Lower leg skin (tissue), 4 donors: ENCODE measurements at regions not wholly inside any gene's neighbourhood (a gene's known extent, or its start where the extent isn't known, plus 50 kb on each side); places are given as distances from the start of the nearest gene placed in this dataset.

Experiments
- DNase-seq, 2 donors: peaks; one replicate each; pipeline ENCODE4 v3.0.0-alpha.2; 2019; ENCODE audit warnings: low spot score in 2 of 2
- H3K4me3 ChIP-seq: fragments of 200-600 bp; sonication (generic); 2 replicates; pipeline ENCODE4 v1.5.1; 2017; ENCODE audit warnings: mild to moderate bottlenecking, low read depth; ENCODE audit not compliant: poor library complexity, severe bottlenecking
- POLR2A ChIP-seq, 2 donors: fragments of 450-650 bp; IDR thresholded peaks; one replicate each; pipeline ENCODE4 v1.6.1; 2016 to 2017; ENCODE audit warnings: antibody characterized with exemption in 2 of 2, mild to moderate bottlenecking in 1 of 2, moderate library complexity in 1 of 2
- WGBS, 2 donors: methylation state at CpG; one replicate each; pipeline ENCODE4 v1.1.5; 2018; 5-methylcytosine and 5-hydroxymethylcytosine counted together
- intact Hi-C: fragments of 100-400 bp; cut with DNase I; formaldehyde crosslinking; loops from one replicate; pipeline ENCODE4 v1.15.0; 2023; ENCODE audit warnings: low total_unique reads
- TF ChIP-seq, protein P1 (sequence below), 3 donors: fragments of 450-650 bp; IDR thresholded peaks; one replicate each; pipeline ENCODE4 v1.5.1; 2016; ENCODE audit warnings: antibody characterized with exemption in 3 of 3, mild to moderate bottlenecking in 3 of 3, moderate library complexity in 2 of 3

- 94 to 96% methylated on average over 7 of the region's 7 CpGs for WGBS, 2 donors
- TF ChIP-seq, protein P1, sequence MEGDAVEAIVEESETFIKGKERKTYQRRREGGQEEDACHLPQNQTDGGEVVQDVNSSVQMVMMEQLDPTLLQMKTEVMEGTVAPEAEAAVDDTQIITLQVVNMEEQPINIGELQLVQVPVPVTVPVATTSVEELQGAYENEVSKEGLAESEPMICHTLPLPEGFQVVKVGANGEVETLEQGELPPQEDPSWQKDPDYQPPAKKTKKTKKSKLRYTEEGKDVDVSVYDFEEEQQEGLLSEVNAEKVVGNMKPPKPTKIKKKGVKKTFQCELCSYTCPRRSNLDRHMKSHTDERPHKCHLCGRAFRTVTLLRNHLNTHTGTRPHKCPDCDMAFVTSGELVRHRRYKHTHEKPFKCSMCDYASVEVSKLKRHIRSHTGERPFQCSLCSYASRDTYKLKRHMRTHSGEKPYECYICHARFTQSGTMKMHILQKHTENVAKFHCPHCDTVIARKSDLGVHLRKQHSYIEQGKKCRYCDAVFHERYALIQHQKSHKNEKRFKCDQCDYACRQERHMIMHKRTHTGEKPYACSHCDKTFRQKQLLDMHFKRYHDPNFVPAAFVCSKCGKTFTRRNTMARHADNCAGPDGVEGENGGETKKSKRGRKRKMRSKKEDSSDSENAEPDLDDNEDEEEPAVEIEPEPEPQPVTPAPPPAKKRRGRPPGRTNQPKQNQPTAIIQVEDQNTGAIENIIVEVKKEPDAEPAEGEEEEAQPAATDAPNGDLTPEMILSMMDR (IDR thresholded peaks at IDR 0.05), result no peak
- TF ChIP-seq POLR2A (IDR thresholded peaks at IDR 0.05), result no peak
- DNase-seq, result peak in 1 of 2 donors; percentile 60
- intact Hi-C loops, result loop anchor here (5.0 kb wide), 1 partner anchor 203 kb away; the partner anchor contains the start of gene RGS3
- no peak overlapping the region for H3K4me3 ChIP-seq
Observed at GRCh38 chr9:113665756-113666155, 202.2 kb downstream of the RGS3 start.

DNA sequence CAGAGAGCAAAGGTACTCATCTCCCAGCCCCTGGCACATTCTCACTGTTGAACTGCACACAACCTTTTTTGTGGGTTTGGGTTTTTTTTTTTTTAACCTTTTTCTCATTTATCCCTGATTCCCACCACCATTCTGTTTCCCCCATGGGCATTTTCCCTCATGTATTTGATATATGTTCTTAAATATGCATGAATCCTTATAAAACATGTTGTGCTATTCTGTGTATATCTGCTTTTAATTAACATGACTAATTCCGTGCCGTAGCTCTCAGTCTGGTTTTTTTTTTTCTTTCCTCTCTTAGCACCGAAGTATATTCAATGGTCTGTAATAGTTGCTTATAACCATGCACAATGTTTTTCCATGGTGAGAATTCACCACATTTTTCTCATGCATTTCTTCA lies 204.5 kb downstream of the RGS3 start:
- DNase-seq, result no peak
- intact Hi-C loops, result loop anchor here (5.0 kb wide), 1 partner anchor 206 kb away; the partner anchor contains the start of gene RGS3
- 44 to 46% methylated on average over 3 of the region's 3 CpGs for WGBS, 2 donors
- TF ChIP-seq, protein P1 (IDR thresholded peaks at IDR 0.05), result no peak
- TF ChIP-seq POLR2A (IDR thresholded peaks at IDR 0.05), result no peak
- H3K4me3 ChIP-seq, result no peak overlapping the region

DNA sequence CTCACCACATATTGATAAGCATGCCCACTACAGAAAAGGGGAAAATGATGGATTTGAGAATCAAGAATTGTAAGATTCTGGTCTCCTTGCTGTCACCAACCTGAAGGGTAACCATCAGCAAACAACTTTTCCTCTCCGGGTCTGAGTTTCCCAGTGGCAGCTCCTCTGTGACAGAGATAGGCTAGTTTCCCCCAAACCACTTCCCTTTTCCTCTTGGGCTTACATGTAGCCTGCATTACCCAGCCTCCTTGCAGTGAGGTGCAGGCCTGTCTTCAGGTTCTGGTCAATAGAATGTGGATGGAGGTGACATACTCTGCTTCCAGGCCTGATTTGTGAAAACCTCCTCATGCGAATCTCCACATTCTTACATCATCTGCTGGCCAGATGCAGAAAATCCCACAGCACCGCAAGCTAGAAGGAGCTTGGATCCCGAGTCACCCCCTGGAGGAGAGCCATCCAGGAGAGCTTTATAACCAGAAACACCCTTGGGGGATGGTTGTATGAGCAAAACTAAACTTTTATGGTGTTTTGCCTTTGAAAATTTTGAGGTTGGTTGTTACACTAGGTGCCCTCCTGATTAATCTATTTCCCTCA lies 206.1 kb downstream of the RGS3 start:
- DNase-seq, result no peak
- TF ChIP-seq POLR2A (IDR thresholded peaks at IDR 0.05), result no peak
- TF ChIP-seq, protein P1 (IDR thresholded peaks at IDR 0.05), result no peak
- H3K4me3 ChIP-seq, result no peak overlapping the region
- intact Hi-C loops, result loop anchor here (5.0 kb wide), 1 partner anchor 207 kb away; the partner anchor contains the start of gene RGS3
- 66 to 72% methylated on average over 4 of the region's 4 CpGs for WGBS, 2 donors

GRCh38 chr9:113673726-113674125 lies 202.4 kb upstream of the ZNF618 start:
- intact Hi-C loops, result no loop called here
- DNase-seq, result no peak
- TF ChIP-seq, protein P1 (IDR thresholded peaks at IDR 0.05), result no peak
- no peak for TF ChIP-seq POLR2A (IDR thresholded peaks at IDR 0.05)
- 70 to 73% methylated on average over 7 of the region's 7 CpGs for WGBS, 2 donors
- H3K4me3 ChIP-seq, result no peak overlapping the region

DNA sequence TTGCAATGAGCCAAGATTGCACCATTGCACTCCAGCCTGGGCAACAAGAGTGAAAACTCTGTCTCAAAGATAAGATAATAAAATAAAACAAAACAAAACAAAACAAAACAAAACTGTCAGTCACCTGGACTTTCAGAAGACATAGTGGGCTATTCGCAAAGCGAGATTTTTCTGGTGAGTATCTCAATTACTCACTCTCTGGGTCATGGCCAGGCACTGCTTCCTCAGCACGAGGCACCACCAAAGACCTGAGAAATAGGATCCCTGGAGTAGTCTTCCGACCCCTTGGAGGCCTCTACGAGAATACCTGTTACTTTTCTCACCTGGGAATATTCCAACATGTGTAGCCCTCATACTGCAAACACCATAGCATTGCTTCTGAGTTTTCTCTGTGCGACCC lies 201.7 kb upstream of the ZNF618 start:
- intact Hi-C loops, result no loop called here
- DNase-seq, result no peak
- TF ChIP-seq POLR2A (IDR thresholded peaks at IDR 0.05), result no peak
- TF ChIP-seq, protein P1 (IDR thresholded peaks at IDR 0.05), result no peak
- WGBS, 2 donors, result 70 to 82% methylated on average over 6 of the region's 6 CpGs
- H3K4me3 ChIP-seq, result no peak overlapping the region

- WGBS, 2 donors, result 40 to 52% methylated on average over 10 of the region's 10 CpGs
- intact Hi-C loops, result no loop called here
- peak; percentile 78 to 95 for DNase-seq
- no peak overlapping the region for H3K4me3 ChIP-seq
- TF ChIP-seq POLR2A (IDR thresholded peaks at IDR 0.05), result no peak
- TF ChIP-seq, protein P1 (IDR thresholded peaks at IDR 0.05), result no peak
Observed at GRCh38 chr9:113675475-113675941, 200.6 kb upstream of the ZNF618 start.
